ENCODE measurements at regions not wholly inside any gene's neighbourhood (a gene's known extent, or its start where the extent isn't known, plus 50 kb on each side); places are given as distances from the start of the nearest gene placed in this dataset.

DNA sequence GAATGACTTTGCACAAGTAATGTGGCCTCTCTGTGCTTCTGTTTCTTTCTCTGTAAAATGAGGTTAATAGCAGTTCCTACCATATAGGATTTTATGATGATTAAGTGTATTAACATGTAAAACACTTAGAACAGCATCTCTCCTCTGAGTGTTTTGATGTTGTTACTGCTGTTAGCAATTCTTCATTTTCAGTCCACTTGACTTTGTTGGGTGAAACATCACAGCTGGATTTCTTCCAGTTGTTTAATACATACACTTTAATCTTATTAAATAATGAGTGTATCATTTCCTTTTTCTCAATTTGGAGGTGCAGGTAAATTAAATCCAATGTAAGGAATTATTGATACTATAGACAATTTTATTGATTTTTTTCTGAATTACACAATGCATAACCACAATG is 113.6 kb downstream of the KDR start:
- TF ChIP-seq, protein P1, sequence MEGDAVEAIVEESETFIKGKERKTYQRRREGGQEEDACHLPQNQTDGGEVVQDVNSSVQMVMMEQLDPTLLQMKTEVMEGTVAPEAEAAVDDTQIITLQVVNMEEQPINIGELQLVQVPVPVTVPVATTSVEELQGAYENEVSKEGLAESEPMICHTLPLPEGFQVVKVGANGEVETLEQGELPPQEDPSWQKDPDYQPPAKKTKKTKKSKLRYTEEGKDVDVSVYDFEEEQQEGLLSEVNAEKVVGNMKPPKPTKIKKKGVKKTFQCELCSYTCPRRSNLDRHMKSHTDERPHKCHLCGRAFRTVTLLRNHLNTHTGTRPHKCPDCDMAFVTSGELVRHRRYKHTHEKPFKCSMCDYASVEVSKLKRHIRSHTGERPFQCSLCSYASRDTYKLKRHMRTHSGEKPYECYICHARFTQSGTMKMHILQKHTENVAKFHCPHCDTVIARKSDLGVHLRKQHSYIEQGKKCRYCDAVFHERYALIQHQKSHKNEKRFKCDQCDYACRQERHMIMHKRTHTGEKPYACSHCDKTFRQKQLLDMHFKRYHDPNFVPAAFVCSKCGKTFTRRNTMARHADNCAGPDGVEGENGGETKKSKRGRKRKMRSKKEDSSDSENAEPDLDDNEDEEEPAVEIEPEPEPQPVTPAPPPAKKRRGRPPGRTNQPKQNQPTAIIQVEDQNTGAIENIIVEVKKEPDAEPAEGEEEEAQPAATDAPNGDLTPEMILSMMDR (IDR thresholded peaks at IDR 0.05; ENCODE audit: control insufficient read depth, extremely low read depth, insufficient read depth): no peak
- DNase-seq (ENCODE audit: low read depth): no peak
- no peak overlapping the region for H3K4me3 ChIP-seq (ENCODE audit: low read depth, low read length)

GRCh38 chr4:55010550-55010949 is 114.8 kb downstream of the KDR start:
- TF ChIP-seq, protein P1 (IDR thresholded peaks at IDR 0.05; ENCODE audit: control insufficient read depth, extremely low read depth, insufficient read depth): no peak
- no peak overlapping the region for H3K4me3 ChIP-seq (ENCODE audit: low read depth, low read length)
- no peak for DNase-seq (ENCODE audit: low read depth)

GRCh38 chr4:55008166-55009056 is 117.0 kb downstream of the KDR start:
- DNase-seq (ENCODE audit: low read depth): no peak
- TF ChIP-seq, protein P1 (IDR thresholded peaks at IDR 0.05; ENCODE audit: control insufficient read depth, extremely low read depth, insufficient read depth): peak; percentile 40
- no peak overlapping the region for H3K4me3 ChIP-seq (ENCODE audit: low read depth, low read length)

DNA sequence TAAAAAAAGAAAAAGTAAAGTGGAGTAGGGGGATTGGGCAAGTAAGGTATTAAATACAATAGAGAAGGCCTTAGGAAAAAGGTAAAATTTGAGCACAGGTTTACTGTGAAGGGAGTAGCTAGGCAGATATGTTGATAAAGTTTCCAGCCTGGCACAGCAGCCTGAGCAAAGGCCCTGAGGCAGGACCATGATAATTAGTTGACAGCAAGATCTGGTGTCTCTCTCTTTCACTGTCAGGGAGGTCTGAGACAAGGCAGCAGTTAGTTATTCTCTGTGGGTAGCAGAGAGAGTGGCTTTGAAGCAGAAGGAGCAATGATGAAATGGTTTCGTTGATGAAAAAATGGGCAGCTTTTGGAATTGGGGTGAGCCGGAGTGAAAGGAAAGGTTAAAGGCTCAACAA is 119.5 kb downstream of the KDR start:
- TF ChIP-seq, protein P1 (IDR thresholded peaks at IDR 0.05; ENCODE audit: control insufficient read depth, extremely low read depth, insufficient read depth): no peak
- no peak overlapping the region for H3K4me3 ChIP-seq (ENCODE audit: low read depth, low read length)
- no peak for DNase-seq (ENCODE audit: low read depth)

DNA sequence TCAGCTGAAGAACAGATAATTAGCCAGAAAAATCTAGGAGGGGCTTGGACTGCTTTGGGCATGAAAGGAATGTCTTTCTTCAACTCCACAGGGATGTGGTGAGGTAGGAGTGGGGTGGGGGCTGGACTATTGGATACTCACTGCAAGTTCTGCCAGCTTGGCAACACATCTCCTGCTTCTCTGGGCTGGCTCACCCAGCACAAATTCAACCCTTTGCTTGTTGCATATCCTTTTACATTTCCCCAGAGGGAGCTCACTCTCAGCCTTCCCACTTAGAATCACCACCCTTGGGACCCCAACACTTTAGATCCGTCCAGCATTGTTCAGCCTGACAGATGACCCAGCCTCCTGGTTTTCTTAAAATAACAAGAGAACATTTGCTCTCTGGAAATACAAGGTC is 120.6 kb downstream of the KDR start:
- no peak for DNase-seq (ENCODE audit: low read depth)
- TF ChIP-seq, protein P1 (IDR thresholded peaks at IDR 0.05; ENCODE audit: control insufficient read depth, extremely low read depth, insufficient read depth): no peak
- H3K4me3 ChIP-seq (ENCODE audit: low read depth, low read length): no peak overlapping the region

DNA sequence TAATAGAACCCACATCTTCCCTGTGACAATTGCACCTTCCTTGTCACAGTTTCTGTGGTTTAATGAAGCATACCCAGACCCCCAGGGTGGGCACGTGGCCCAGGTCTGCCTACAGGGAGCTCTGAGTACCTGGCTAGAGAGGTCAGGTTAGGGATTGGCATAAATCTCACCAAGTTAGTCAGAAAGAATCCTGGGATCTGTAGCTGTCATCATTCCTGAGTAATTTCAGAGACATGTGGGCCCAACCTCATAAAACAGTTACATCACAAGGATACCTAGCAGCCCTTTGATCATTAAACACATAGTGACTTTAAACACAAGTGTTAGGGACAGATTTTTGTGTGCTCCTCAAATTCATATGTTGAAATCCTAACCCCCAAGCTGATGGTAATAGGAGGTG is 123.0 kb downstream of the KDR start:
- no peak for DNase-seq (ENCODE audit: low read depth)
- H3K4me3 ChIP-seq (ENCODE audit: low read depth, low read length): no peak overlapping the region
- TF ChIP-seq, protein P1 (IDR thresholded peaks at IDR 0.05; ENCODE audit: control insufficient read depth, extremely low read depth, insufficient read depth): no peak

DNA sequence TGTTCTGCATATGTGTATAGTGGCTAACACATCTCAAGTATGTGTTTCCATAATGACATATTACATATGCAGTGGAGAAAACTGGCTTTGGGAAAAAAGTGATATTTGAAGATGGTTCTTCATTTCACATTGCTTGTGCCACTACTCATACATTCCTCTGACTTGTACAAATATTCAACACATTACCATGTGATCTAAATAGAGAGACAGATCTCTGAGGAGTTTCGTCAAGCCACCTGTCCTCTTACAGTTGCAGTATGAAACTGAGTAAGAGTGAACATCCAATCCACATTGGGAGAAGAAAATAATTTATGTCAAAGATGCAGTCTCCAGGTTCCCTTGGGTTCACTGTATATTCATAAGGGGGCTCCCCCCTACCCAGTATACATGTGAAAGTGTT is 123.9 kb downstream of the KDR start:
- TF ChIP-seq, protein P1 (IDR thresholded peaks at IDR 0.05; ENCODE audit: control insufficient read depth, extremely low read depth, insufficient read depth): no peak
- no peak for DNase-seq (ENCODE audit: low read depth)
- H3K4me3 ChIP-seq (ENCODE audit: low read depth, low read length): no peak overlapping the region

Data from LNCaP clone FGC (cell line).